B cell (primary cell): ENCODE measurements at regions not wholly inside any gene's neighbourhood (a gene's known extent, or its start where the extent isn't known, plus 50 kb on each side); places are given as distances from the start of the nearest gene placed in this dataset.

Experiments used
- EZH2 ChIP-seq: IDR thresholded peaks from 2 replicates; pipeline ENCODE4 v1.6.1; 2012; ENCODE audit warnings: borderline replicate concordance, low read depth, mild to moderate bottlenecking, moderate library complexity, low read length; ENCODE audit not compliant: insufficient read depth, poor library complexity, severe bottlenecking
- TF ChIP-seq, protein P1 (sequence below): fragments of 200-600 bp; IDR thresholded peaks from one replicate; pipeline ENCODE4 v1.8.0; 2022; ENCODE audit warnings: antibody characterized with exemption, mild to moderate bottlenecking

DNA sequence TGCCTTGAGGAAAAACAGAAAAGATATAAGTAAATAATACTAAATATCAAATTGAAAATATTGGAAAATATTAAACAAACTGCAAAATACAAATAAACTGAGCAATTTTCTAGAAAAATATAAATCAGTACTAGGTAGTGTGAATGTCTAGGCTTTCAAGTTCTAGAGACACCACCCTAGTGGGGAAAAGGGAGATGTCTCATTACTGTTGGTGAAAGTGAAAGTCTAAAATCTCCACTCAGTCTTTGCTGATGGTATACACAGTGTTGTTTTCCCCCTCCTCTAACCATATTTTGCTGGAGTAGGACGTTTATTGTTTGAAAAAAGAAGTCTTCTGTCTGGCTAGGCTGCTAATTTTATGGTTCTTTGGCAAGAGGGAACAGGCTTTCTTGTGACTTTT is 1368.9 kb downstream of the OTOL1 start:
- TF ChIP-seq, protein P1, sequence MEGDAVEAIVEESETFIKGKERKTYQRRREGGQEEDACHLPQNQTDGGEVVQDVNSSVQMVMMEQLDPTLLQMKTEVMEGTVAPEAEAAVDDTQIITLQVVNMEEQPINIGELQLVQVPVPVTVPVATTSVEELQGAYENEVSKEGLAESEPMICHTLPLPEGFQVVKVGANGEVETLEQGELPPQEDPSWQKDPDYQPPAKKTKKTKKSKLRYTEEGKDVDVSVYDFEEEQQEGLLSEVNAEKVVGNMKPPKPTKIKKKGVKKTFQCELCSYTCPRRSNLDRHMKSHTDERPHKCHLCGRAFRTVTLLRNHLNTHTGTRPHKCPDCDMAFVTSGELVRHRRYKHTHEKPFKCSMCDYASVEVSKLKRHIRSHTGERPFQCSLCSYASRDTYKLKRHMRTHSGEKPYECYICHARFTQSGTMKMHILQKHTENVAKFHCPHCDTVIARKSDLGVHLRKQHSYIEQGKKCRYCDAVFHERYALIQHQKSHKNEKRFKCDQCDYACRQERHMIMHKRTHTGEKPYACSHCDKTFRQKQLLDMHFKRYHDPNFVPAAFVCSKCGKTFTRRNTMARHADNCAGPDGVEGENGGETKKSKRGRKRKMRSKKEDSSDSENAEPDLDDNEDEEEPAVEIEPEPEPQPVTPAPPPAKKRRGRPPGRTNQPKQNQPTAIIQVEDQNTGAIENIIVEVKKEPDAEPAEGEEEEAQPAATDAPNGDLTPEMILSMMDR = no peak
- no peak for TF ChIP-seq EZH2
